Fibroblast of skin of left biceps (primary cell): ENCODE measurements at regions not wholly inside any gene's neighbourhood (a gene's known extent, or its start where the extent isn't known, plus 50 kb on each side); places are given as distances from the start of the nearest gene placed in this dataset.

Source experiments
- DNase-seq, 2 experiments: peaks; one replicate each; pipeline ENCODE4 v3.0.0-alpha.2; 2013; ENCODE audit warnings: low read depth in 2 of 2

GRCh38 chr11:123378096-123378495 lies 52.0 kb upstream of the GRAMD1B start:
- DNase-seq = no peak

GRCh38 chr11:123377355-123377754 lies 52.7 kb upstream of the GRAMD1B start:
- DNase-seq = no peak

DNA sequence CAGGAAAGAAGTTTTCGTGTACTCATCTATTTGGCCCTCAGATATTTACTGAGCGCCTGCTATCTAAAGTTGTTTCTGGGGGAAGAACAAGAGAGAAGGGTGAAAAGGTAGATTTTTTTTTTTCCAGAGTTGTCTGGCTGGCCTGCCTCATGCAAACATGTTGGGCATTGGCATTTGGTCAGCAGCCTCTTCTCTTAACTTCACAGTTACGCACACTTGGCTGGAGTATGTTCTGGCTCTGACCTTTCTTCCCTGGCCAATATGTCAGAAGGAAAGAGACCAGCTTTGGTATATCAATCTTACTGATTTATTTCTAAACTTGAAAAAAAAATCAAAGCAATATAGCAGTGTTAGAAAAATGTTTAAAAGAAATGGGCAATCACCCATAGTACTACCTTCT lies 54.2 kb upstream of the GRAMD1B start:
- no peak for DNase-seq

- no peak for DNase-seq
Observed at GRCh38 chr11:123374622-123374968, 55.5 kb upstream of the GRAMD1B start.

GRCh38 chr11:123373754-123374621 lies 56.1 kb upstream of the GRAMD1B start:
- DNase-seq = no peak

DNA sequence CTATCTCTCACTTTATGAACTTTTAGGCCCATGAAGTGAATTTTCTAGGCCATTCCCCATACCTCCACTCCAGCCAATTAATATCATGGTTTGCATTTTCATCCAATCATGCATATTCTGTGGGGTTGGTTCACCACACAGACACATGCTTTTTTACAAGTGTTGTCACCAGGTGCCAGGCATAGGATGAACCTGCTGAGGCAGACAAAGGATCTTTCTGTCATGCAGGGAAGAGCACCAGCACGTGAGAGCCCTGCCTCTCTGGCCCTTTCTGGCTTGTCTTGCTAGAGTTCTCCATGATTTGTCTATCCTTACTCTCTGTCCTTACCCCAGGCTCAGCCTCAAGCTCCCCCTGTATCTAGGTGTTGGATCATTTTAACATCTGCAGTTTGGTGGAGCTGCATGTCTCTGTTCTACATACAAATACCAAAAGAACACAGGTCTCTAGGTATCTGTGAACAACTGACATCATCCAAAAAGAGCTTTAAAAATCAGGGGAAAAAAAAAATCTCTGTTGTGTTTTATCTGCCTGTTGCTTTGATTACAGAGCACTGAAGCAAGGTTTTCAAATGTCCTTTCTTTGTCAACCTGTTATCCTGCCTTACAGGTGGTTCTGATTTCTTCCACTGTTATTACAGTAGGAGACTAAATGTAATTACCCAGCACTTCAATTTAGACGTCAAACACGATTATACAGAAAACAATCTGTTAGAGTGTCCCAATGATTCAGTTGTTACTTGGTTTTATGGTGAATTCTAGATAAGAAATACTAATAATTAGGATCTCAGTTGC lies 58.4 kb upstream of the GRAMD1B start:
- no peak for DNase-seq

GRCh38 chr11:123366924-123367323 lies 63.1 kb upstream of the GRAMD1B start:
- DNase-seq = no peak

DNA sequence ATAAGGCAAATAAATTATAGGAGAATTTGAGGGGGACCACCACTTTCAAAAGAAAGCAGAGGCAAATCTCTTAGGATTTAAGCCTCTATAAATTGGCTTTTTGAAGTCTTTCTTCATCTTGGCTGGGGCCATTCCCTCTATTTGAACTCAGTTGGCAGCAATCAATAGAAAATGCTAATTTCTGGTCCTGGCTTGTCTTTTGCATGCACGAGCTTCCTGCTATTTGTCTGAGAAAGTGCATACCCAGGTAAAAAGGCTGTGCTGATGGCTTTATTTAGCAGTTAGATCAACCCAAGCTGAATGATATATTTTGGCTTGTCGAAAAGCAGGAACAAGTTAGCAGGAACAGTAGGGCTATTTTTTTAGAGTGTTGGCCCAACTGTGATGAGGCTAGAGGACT lies 64.1 kb upstream of the GRAMD1B start:
- DNase-seq = no peak

GRCh38 chr11:123364080-123364479 lies 66.0 kb upstream of the GRAMD1B start:
- DNase-seq = no peak

GRCh38 chr11:123363556-123363955 lies 66.5 kb upstream of the GRAMD1B start:
- no peak for DNase-seq

DNA sequence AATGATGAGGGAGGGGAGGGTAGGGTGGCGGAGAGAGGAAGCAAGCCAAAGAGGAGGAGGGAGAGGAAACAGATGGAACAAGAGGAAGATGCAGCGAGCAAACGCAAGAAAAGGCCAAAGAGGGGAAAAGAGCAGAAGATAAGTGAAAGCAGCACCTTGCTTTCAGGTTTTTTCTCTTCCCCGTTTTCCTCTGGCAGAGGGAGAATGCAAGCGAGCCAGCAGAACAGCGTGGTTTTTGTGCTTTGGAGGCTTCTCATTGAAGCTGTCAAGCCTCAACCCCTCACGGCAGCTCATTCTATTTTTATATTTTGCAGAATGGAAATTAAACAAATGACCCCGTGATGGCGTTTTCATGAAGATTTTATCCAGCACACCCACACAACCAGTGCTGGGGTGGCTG lies 67.1 kb upstream of the GRAMD1B start:
- no peak for DNase-seq

GRCh38 chr11:123362186-123362585 lies 67.9 kb upstream of the GRAMD1B start:
- DNase-seq = no peak

DNA sequence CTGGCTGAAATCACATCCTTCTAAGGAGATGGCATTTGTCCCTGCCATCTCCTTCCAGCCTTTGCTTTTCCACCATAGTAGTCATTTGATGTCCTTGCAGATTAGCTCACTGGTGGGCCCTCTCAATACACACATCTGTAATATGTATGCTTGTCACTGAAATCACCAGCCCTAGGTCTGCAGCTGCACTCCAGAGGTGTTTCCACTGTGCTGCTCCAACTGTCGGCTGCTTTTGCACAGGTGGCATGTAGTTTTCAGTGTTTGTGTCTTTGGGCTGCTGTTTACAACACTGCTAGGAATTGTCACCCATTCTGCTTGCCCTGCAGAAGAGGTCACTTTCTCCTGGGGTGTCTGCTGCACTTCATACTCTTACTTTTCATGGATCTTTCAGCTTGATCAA lies 69.0 kb upstream of the GRAMD1B start:
- DNase-seq = no peak

DNA sequence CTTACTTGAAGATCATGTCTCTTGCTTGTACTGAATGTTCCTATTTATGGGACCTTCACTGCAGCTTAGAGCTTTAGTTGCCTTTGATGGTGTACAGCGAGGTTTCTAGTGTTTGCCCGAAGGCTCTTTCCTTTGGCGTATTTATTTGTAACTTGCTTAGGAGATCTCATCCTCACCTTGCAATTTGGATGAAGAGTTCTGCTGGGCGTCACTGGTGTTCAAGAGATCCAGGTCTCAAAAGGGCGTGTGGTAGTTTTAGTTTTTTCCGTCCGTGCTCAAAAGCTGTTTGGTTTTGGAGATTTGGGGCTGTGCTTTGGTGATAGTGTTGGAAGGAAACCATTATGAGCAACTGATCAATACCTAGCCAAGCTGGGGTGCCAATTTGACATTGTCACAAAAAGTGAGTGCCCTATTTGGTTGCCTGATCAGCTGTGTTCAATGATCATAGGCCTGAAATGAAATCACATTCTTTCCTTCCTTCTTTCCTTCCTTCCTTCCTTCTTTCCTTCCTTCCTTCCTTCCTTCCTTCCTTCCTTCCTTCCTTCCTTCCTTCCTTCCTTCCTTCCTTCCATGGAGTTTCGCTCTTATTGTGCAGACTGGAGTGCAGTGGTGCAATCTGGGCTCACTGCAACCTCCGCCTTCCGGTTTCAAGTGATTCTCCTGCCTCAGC lies 69.7 kb upstream of the GRAMD1B start:
- no peak for DNase-seq

DNA sequence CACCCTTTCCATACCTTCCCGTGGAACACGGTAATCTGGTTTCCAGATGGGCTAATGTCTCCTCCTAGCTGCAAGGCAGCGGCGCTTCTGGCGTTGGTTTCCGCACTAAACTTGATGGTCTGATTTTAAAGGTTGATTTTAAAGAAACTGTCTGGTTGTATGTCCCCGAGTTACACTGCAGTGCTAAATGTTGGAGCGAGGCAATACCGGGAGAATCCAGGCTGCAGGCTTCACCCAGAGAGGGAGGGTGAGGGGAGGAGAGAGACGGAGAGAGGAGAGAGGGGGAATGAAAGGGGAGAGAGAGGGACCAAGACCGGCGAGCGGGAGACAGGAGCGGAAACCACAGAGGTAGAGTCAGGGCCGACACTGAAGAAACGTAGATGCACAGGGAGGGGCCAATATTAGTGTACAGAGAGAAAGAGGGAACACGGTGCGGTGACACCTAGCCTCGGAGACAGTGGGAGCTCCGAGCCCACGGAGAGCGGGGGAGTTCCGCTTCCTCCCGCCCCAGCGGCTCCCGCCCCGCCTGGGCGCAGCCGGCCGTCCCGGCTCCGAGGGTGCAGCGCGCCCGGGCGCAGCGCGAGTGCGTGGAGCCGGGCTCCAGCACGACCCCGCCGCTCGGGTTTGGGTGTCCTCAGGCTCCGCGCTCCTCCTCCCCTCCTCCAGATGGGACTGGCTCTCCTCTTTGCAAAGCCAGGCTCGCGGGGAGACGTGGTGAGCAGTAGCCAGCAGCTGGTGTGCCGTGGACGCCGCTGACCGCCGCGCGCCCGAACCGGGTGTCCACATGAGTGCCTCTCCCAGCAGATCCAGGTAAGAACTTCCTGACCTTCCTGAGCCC lies 71.9 kb upstream of the GRAMD1B start:
- DNase-seq = peak in 1 of 2 experiments; percentile 8

DNA sequence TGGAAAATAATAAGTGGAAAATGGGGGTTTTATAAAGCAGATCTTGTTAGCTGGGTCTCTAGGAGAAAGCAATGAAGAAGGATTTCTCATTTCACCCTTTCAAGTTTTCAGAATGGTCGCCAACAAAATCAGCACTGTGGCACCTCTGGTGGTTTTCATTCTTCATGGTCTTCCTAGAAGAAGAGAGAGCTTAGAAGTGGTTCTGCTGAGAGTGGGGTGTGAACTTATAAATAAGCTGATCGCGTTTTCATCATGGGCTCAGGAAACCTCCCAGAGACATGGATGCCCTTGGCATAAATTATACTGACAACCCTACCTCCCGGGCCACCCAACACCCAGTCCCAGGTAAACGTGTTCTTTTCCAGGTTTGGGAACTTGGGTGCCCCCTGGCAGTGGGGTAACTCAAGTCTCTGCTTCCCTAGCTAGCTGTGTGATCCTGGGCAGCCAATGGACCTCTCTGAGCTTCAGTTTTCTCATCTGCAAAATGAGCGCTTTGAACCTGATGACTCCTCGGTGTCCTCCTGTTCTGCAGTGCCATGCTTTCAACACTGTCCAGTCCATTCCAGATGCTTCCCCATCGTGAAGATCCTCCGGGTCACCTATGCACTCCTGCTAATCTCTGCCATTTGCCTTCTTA lies 72.6 kb upstream of the GRAMD1B start:
- no peak for DNase-seq

DNA sequence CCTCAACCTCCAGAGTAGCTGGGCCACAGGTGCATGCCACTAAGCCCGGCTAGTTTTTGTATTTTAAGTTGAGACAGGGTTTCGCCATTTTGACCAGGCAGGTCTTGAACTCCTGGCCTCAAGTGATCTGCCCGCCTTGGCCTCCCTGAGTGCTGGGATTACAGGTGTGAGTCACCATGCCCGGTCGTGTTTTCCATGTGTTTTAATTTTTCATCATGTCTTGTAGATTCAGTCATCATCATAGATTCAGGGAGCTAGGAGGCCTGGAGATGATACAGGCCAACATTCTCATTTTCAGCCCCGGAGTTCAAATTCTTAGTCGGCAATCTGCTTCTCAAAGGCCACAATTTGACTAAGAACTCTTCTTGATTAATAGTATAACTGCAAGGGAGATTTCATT lies 73.5 kb upstream of the GRAMD1B start:
- DNase-seq = no peak

DNA sequence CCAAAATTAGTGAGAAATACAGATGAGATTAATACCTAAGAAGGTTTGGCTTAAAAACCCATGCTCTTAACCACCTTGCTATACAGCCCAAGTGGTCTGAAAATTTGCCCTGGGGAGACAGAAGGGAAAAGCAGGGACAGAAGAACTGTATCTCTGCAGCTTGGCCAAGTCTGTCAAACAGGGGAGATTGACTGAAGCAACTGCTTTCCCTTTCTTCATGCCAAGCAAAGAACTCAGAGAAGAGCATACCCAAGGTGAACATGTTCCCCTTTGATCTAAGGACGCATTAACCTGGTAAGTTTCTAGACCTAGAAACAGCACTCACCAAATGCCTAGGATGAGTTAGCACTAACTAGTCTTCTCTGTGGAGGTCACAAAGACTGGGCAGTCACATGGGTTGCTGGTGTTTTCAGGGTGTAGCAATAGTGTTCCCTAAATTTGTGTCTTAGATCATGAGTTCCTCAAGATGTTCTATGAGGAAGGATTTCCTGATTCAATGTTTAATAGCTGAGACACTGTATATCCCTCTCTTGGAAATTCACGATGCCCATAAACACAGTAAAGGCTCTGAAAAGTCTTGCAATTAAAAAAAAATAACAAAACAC lies 75.6 kb upstream of the GRAMD1B start:
- DNase-seq = no peak

GRCh38 chr11:123351375-123351774 lies 78.7 kb upstream of the GRAMD1B start:
- DNase-seq = no peak

GRCh38 chr11:123349382-123349781 lies 80.7 kb upstream of the GRAMD1B start:
- no peak for DNase-seq
